Stimulated activated naive B cell treated with anti-CD40 and anti-IgM and Interleukin-4, amounts not matched to agents 10 μg/mL and 1 μg/mL and 100 μg/mL, for 72 hours (primary cell): ENCODE measurements at regions not wholly inside any gene's neighbourhood (a gene's known extent, or its start where the extent isn't known, plus 50 kb on each side); places are given as distances from the start of the nearest gene placed in this dataset.

Source experiments
- ATAC-seq, 2 donors: fragments of 150-1000 bp; cut with Tn5 transposase; replicated peaks; 2 replicates each; pipeline ENCODE4 v1.10.0; 2021; ENCODE audit warnings: moderate library complexity in 1 of 2
- DNase-seq: peaks from one replicate; pipeline ENCODE4 v3.0.0; 2021
- H3K27ac Mint-ChIP-seq: one replicate; pipeline ENCODE4 v1.8.0; 2022; ENCODE audit warnings: mild to moderate bottlenecking, mixed read lengths
- H3K27me3 Mint-ChIP-seq, 2 donors: one replicate each; pipeline ENCODE4 v1.8.0; 2022; ENCODE audit warnings: mixed read lengths in 2 of 2
- H3K36me3 Mint-ChIP-seq, 2 donors: one replicate each; pipeline ENCODE4 v1.8.0; 2022; ENCODE audit warnings: mixed read lengths in 2 of 2, mild to moderate bottlenecking in 1 of 2
- H3K4me1 Mint-ChIP-seq, 2 donors: one replicate each; pipeline ENCODE4 v1.8.0; 2022; ENCODE audit warnings: mixed read lengths in 2 of 2, mild to moderate bottlenecking in 1 of 2
- H3K4me3 Mint-ChIP-seq, 2 donors: one replicate each; pipeline ENCODE4 v1.8.0; 2022; ENCODE audit warnings: mild to moderate bottlenecking in 2 of 2, mixed read lengths in 2 of 2, moderate library complexity in 1 of 2
- H3K9me3 Mint-ChIP-seq, 2 donors: one replicate each; pipeline ENCODE4 v1.8.0; 2022; ENCODE audit warnings: mixed read lengths in 2 of 2, mild to moderate bottlenecking in 1 of 2

- no peak for DNase-seq
- H3K9me3 Mint-ChIP-seq = peaks cover 0 to 4% of the 10 kb centered on the region in 2 donors
- no peak overlapping the region for H3K27ac Mint-ChIP-seq
- ATAC-seq = no peak
- H3K36me3 Mint-ChIP-seq = no peaks in the 10 kb centered on the region
- no peak overlapping the region for H3K4me3 Mint-ChIP-seq
- H3K4me1 Mint-ChIP-seq = peaks cover 0 to 4% of the 10 kb centered on the region in 2 donors
- H3K27me3 Mint-ChIP-seq = no peaks in the 10 kb centered on the region
Measured at GRCh38 chr13:67735651-67736050, 505.5 kb upstream of the PCDH9 start.

GRCh38 chr13:67726979-67727378 is 496.8 kb upstream of the PCDH9 start:
- Mint-ChIP-seq H3K9me3 (peaks cover 11 to 14% of the 10 kb centered on the region in 2 donors), H3K4me1 (no peaks in the 10 kb centered on the region)
- DNase-seq = no peak

DNA sequence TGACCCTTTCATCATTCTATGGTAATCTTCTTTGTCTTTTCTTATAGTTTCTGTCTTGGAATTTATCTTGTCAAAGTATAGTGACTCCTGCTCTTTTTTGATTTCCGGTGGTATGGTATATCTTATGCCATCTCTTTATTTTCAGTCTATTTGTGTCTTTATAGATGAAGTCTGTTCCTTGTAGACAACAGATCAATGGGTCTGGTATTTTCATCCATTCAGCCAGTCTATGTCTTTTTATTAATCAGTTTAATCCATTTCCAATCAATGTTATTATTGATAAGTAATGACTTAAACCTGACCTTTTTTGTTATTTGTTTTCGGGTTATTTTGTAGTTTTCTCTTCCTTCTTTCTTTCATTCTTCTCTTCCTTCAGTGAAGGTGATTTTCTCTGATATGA is 495.9 kb upstream of the PCDH9 start:
- Mint-ChIP-seq H3K9me3 (peaks cover 15 to 17% of the 10 kb centered on the region in 2 donors), H3K36me3 (no peaks in the 10 kb centered on the region), H3K27ac (no peak overlapping the region), H3K4me1 (no peaks in the 10 kb centered on the region), H3K4me3 (no peak overlapping the region), H3K27me3 (no peaks in the 10 kb centered on the region)
- ATAC-seq = no peak
- no peak for DNase-seq

More at GRCh38 chr13:67726979-67727378, 496.8 kb upstream of the PCDH9 start:
- ATAC-seq = no peak
- H3K27me3 Mint-ChIP-seq = no peaks in the 10 kb centered on the region
- no peaks in the 10 kb centered on the region for H3K36me3 Mint-ChIP-seq
- no peak overlapping the region for H3K4me3 Mint-ChIP-seq
- no peak overlapping the region for H3K27ac Mint-ChIP-seq

DNA sequence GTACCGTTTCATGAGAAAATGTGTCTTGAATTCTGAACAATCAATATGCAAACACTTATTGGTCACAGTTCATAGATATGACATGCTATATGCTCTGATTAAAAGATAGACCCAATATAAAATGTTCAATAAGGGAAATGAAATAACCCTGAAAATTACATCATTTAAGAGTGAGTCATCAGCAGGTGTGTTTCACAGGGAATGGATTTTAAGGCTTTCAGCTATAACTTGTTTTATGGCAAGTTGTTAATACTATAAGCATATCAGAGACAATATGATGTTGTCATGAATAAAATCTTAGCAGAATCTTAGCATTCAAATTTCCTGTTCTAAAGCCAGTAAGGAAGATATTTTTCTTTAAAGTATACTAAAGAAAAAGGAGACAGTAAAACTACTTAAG is 483.4 kb upstream of the PCDH9 start:
- no peaks in the 10 kb centered on the region for H3K27me3 Mint-ChIP-seq
- no peaks in the 10 kb centered on the region for H3K36me3 Mint-ChIP-seq
- H3K4me3 Mint-ChIP-seq = no peak overlapping the region
- ATAC-seq = no peak
- peaks cover 4 to 6% of the 10 kb centered on the region in 2 donors for H3K9me3 Mint-ChIP-seq
- H3K4me1 Mint-ChIP-seq = no peaks in the 10 kb centered on the region
- no peak for DNase-seq
- H3K27ac Mint-ChIP-seq = no peak overlapping the region

DNA sequence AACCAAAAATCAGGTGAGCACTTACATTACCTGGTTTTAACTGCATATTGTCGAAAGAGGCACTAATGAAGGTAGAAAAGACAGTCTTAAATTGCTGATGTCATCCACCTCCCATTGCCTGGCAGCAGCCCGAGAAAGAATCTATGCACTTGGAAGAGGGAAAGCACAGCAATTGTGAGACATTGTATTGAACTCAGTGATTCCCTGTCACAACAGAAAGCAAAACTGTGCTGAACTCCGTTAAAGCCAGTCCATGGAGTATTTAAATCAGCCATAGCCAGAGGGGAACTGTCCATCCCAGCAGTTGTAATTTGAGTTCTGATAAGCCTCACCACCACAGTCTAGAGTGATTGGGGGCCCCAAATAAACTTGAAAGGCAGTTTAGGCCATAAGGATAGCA is 466.6 kb upstream of the PCDH9 start:
- DNase-seq = no peak
- Mint-ChIP-seq H3K36me3 (no peaks in the 10 kb centered on the region), H3K27me3 (no peaks in the 10 kb centered on the region), H3K9me3 (peaks cover 7 to 12% of the 10 kb centered on the region in 2 donors), H3K27ac (no peak overlapping the region), H3K4me3 (no peak overlapping the region), H3K4me1 (no peaks in the 10 kb centered on the region)
- ATAC-seq = no peak

DNA sequence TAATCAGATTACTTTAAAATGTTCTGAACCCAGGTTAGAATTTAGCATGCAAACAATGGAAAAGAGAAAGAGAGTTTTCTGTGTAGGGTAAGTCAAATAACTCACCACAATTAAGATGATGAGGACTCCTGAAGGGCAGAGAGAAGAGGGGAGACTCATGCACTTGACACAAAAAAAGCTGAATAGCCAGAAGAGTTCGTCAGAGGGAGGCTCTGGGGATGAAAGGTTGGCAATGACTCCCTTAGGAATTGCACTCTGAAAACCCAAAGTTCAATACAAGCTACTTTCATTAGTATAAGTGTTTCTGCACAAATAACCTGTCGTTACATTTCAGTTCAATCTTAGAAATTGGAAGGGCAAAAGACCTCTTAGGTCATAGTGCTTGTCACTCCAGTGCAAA is 434.4 kb upstream of the PCDH9 start:
- no peak overlapping the region for H3K4me3 Mint-ChIP-seq
- no peak for DNase-seq
- peaks cover 0 to 3% of the 10 kb centered on the region in 2 donors for H3K9me3 Mint-ChIP-seq
- no peak for ATAC-seq
- H3K27ac Mint-ChIP-seq = no peak overlapping the region
- H3K4me1 Mint-ChIP-seq = no peaks in the 10 kb centered on the region
- H3K27me3 Mint-ChIP-seq = no peaks in the 10 kb centered on the region
- no peaks in the 10 kb centered on the region for H3K36me3 Mint-ChIP-seq

- no peak overlapping the region for H3K27ac Mint-ChIP-seq
- H3K4me1 Mint-ChIP-seq = no peaks in the 10 kb centered on the region
- no peaks in the 10 kb centered on the region for H3K27me3 Mint-ChIP-seq
- no peaks in the 10 kb centered on the region for H3K9me3 Mint-ChIP-seq
- no peak for DNase-seq
- H3K36me3 Mint-ChIP-seq = no peaks in the 10 kb centered on the region
- no peak overlapping the region for H3K4me3 Mint-ChIP-seq
- no peak for ATAC-seq
Measured at GRCh38 chr13:67662997-67663396, 432.9 kb upstream of the PCDH9 start.

DNA sequence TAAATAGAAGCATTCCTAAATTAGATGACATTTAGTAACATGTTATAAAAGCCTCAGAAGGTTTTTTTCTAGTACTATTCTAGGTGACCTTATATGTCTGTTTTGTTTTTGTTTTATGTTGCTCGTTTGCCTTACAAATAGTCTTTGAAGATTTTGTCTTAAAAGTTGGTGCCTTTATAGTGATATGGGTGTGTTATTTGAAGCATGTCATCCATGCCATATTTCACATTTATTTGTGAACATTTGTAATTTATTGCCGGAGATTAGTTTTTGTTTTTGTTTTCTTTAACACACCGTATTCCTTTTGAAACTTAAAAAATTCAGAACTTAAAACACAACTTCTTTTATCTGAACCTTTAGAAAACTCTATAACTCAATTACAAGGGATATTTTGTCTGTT is 422.8 kb upstream of the PCDH9 start:
- no peak overlapping the region for H3K27ac Mint-ChIP-seq
- H3K4me1 Mint-ChIP-seq = no peaks in the 10 kb centered on the region
- no peak for ATAC-seq
- no peaks in the 10 kb centered on the region for H3K27me3 Mint-ChIP-seq
- no peak for DNase-seq
- H3K9me3 Mint-ChIP-seq = peaks cover 0 to 3% of the 10 kb centered on the region in 2 donors
- no peaks in the 10 kb centered on the region for H3K36me3 Mint-ChIP-seq
- no peak overlapping the region for H3K4me3 Mint-ChIP-seq

GRCh38 chr13:67651908-67652465 is 421.9 kb upstream of the PCDH9 start:
- no peak overlapping the region for H3K27ac Mint-ChIP-seq

GRCh38 chr13:67650471-67650870 is 420.3 kb upstream of the PCDH9 start:
- H3K9me3 Mint-ChIP-seq = peaks cover 3 to 6% of the 10 kb centered on the region in 2 donors
- H3K27me3 Mint-ChIP-seq = no peaks in the 10 kb centered on the region
- ATAC-seq (no peak), DNase-seq (no peak)
- no peak overlapping the region for H3K4me3 Mint-ChIP-seq
- H3K36me3 Mint-ChIP-seq = no peaks in the 10 kb centered on the region
- no peaks in the 10 kb centered on the region for H3K4me1 Mint-ChIP-seq
- H3K27ac Mint-ChIP-seq = no peak overlapping the region

More at GRCh38 chr13:67651908-67652465, 421.9 kb upstream of the PCDH9 start:
- Mint-ChIP-seq H3K36me3 (no peaks in the 10 kb centered on the region), H3K4me3 (no peak overlapping the region), H3K4me1 (no peaks in the 10 kb centered on the region), H3K9me3 (peaks cover 0 to 6% of the 10 kb centered on the region in 2 donors), H3K27me3 (no peaks in the 10 kb centered on the region)
- no peak for DNase-seq
- no peak for ATAC-seq

- Mint-ChIP-seq H3K27me3 (no peaks in the 10 kb centered on the region), H3K9me3 (peaks cover 3 to 5% of the 10 kb centered on the region in 2 donors), H3K4me3 (no peak overlapping the region), H3K27ac (no peak overlapping the region), H3K36me3 (no peaks in the 10 kb centered on the region), H3K4me1 (no peaks in the 10 kb centered on the region)
- DNase-seq (no peak), ATAC-seq (no peak)
Measured at GRCh38 chr13:67645874-67646467, 415.8 kb upstream of the PCDH9 start.

GRCh38 chr13:67643516-67644055 is 413.4 kb upstream of the PCDH9 start:
- DNase-seq (no peak), ATAC-seq (no peak)
- H3K27ac Mint-ChIP-seq = no peak overlapping the region
- no peaks in the 10 kb centered on the region for H3K4me1 Mint-ChIP-seq
- H3K27me3 Mint-ChIP-seq = no peaks in the 10 kb centered on the region
- peaks cover 3 to 5% of the 10 kb centered on the region in 2 donors for H3K9me3 Mint-ChIP-seq
- no peak overlapping the region for H3K4me3 Mint-ChIP-seq
- no peaks in the 10 kb centered on the region for H3K36me3 Mint-ChIP-seq

- DNase-seq = no peak
- Mint-ChIP-seq H3K4me3 (no peak overlapping the region), H3K36me3 (no peaks in the 10 kb centered on the region), H3K4me1 (no peaks in the 10 kb centered on the region), H3K27ac (no peak overlapping the region), H3K27me3 (no peaks in the 10 kb centered on the region), H3K9me3 (peaks cover 3 to 5% of the 10 kb centered on the region in 2 donors)
- no peak for ATAC-seq
Measured at GRCh38 chr13:67642657-67643056, 412.5 kb upstream of the PCDH9 start.

DNA sequence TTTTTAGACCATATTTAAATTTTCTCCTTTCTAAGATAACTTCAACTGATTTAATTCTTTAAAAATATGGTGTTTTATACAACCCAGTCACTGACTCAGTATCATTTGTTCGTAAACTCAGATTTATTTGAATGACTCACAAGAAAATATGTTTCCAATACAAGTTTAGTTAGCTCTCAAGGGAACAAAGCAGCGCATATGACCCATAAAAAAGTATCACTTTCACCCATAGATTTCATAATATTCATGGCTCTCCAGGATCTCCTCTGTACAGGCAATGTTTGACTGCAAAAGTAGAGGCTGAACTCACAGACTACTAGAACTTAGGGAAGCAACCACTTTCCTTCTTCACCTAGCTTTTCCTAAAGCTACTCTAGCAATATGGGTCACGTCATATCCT is 405.6 kb upstream of the PCDH9 start:
- DNase-seq = no peak
- Mint-ChIP-seq H3K36me3 (no peaks in the 10 kb centered on the region), H3K4me3 (no peak overlapping the region), H3K9me3 (no peaks in the 10 kb centered on the region), H3K4me1 (no peaks in the 10 kb centered on the region), H3K27ac (no peak overlapping the region), H3K27me3 (no peaks in the 10 kb centered on the region)
- no peak for ATAC-seq

- Mint-ChIP-seq H3K4me1 (no peaks in the 10 kb centered on the region), H3K27ac (no peak overlapping the region), H3K4me3 (no peak overlapping the region), H3K36me3 (no peaks in the 10 kb centered on the region), H3K9me3 (no peaks in the 10 kb centered on the region), H3K27me3 (no peaks in the 10 kb centered on the region)
- no peak for ATAC-seq
- DNase-seq = no peak
Measured at GRCh38 chr13:67632590-67632989, 402.5 kb upstream of the PCDH9 start.
